GM04503 (cell line): ENCODE measurements at regions not wholly inside any gene's neighbourhood (a gene's known extent, or its start where the extent isn't known, plus 50 kb on each side); places are given as distances from the start of the nearest gene placed in this dataset.

Source experiments
- DNase-seq: peaks from one replicate; pipeline ENCODE4 v3.0.0-alpha.2; 2012; ENCODE audit warnings: low read depth

GRCh38 chr7:22657479-22657878 is 69.5 kb upstream of the IL6 start:
- DNase-seq, result no peak

GRCh38 chr7:22655781-22656180 is 71.2 kb upstream of the IL6 start:
- DNase-seq, result no peak

- no peak for DNase-seq
These were observed 72.2 kb upstream of the IL6 start for GRCh38 chr7:22654831-22655230.

GRCh38 chr7:22653951-22654350 is 73.0 kb upstream of the IL6 start:
- no peak for DNase-seq

DNA sequence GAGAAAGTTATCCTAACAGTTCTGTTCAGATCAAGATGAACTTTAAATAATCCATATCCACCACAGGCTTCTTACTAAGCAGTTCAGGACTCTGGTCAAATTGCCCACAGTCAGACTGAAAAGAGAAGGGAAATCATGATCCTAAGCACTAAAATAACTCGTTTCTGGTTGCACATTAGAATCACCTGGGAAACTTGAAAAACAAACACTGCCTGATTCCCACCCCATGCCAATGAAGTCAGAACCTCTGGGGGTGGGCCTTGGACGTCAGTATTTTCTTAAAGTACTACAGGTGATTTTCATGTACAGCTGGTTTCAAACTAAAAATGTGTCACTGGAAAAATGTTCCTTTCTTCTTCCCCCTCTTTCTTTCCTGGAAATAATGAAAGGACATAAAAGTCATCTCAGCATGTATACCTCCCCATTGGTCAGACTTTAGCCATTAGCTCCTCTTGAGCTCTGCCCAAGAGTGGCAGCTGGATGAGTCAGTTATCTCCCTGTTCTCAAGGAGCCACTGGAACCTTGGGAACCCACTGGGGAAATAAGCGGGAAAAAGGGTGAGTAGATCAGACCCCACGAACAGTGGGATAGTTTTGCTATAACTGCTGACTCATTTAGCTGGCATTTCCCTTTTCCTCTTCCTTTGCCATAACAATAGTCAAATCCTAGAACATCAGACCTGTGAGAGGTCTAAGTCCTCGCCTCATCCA is 75.3 kb upstream of the IL6 start:
- no peak for DNase-seq

GRCh38 chr7:22651036-22651435 is 76.0 kb upstream of the IL6 start:
- no peak for DNase-seq

DNA sequence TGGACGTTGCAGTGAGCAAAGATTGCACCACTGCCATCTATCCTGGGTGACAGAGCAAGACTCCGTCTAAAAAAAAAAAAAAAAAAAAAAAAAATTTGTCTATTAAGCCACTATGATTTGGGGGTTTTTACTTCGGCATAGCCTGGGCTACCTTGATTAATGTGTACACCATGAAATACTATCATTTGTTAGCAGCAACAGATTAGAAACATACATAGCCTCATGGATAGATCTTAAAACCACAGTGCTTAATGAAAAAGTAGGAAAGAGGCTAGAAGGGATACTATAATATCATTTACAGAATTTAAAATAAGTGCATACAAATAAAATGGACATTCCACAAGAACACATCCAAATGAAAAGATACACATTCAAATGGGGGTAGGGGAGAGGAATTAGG is 77.3 kb upstream of the IL6 start:
- DNase-seq, result no peak

GRCh38 chr7:22647451-22648257 is 79.3 kb upstream of the IL6 start:
- peak; percentile 39 for DNase-seq

GRCh38 chr7:22645418-22646181 is 81.4 kb upstream of the IL6 start:
- DNase-seq, result no peak

DNA sequence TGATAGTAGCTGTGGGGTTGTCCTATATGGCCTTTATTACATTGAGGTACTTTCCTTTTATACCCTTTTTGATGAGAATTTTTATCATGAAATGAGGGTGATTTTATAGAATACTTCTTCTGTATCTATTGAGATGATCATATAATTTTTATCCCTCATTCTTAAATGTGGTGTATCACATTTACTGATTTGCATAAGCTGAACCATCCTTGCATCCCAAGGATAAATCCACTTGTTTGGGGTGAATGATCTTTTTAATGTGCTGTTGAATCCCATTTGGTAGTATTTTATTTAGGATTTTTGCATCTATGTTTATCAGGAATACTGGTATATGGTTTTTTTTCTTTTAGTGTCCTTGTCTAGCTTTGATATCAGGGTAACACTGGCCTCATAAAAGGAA is 84.5 kb upstream of the IL6 start:
- no peak for DNase-seq

DNA sequence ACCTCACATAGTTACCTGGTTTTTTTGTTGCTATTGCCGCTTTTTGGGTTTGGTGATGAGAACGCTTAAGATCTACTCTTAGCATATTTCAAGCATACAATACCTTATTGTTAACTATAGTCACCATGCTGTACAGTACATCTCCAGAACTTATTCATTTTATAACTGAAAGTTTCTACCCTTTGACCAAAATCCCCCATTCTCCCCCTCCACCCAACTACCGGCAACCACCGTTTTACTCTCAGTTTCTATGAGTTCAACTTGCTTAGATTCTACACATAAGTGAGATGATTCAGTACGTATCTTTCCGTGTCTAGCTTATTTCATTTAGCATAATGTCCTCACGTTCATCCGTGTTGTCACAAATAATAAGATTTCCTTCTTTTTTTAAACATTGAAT is 86.7 kb upstream of the IL6 start:
- DNase-seq, result no peak

DNA sequence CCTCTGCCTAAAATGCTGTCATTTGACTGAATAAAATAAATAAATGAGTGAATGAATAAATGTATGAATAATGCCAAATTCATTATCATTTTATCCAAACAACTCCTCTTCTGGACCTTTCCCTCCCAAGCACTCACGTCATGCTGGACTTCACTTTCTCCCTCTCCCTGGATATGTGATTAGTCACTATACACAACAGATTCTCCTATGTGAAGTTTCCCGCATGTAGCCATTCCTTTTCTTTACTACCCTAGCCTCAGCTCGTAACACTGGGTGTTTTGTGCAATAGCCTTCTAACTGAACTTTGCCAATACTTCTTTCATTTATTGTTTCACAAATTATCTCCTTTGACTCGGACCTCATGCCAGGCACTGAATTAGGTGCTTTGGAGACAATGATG is 87.6 kb upstream of the IL6 start:
- DNase-seq, result no peak

GRCh38 chr7:22635349-22635748 is 91.7 kb upstream of the IL6 start:
- no peak for DNase-seq

- no peak for DNase-seq
These were observed 93.0 kb upstream of the IL6 start for GRCh38 chr7:22633954-22634474.

DNA sequence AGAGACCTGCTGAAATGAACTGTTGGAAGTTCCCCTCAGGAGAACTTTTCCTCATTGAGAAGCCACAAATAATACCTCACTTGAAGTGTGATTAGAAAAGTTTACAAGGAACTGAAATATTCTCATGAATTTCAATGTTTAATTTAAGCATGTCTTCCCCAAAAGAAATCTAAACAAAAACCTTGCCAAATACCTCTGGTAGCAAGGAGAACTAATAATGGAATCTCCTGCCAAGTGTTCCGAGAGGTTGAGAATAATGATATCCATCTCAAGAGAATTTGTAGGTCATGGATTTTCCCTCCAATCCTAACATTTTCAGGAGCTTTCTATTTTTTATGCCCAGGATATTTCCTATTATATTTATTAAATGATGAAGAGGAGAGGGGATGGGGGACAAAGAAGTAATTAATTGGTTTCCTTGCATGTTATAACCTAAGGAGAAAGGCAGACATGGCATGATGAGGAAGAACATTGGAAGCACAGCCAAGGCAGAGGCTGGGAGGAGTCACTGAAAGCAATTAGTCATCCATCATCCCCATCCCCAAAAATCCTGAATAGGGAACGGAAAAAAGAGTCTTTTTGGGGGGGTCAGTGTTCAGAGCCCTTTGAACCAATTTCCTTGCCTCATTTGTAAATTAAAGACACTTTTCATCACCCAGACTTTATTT is 93.6 kb upstream of the IL6 start:
- no peak for DNase-seq

- no peak for DNase-seq
These were observed 94.3 kb upstream of the IL6 start for GRCh38 chr7:22632674-22633073.

- DNase-seq, result no peak
These were observed 95.3 kb upstream of the IL6 start for GRCh38 chr7:22631730-22632129.

- no peak for DNase-seq
These were observed 96.9 kb upstream of the IL6 start for GRCh38 chr7:22630069-22630468.

DNA sequence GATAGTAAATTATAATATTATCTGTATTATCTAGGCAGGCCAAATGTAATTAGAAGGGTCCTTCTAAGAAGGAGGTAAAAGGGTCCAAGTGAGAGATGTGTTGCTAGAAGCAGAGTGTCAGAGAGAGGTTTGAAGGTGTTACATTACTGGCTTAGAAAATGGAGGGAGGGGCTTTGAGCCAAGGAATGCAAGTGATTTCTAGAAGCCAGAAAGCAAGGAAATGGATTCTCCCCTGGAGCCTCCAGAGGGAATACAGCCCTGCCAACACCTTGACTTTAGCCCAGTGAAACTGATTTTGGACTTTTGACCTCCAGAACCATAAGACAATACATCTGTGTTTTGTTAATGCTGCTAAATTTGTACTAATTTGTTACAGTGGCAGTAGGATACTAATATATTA is 97.9 kb upstream of the IL6 start:
- no peak for DNase-seq

GRCh38 chr7:22628112-22628511 is 98.9 kb upstream of the IL6 start:
- no peak for DNase-seq

- DNase-seq, result peak; percentile 73
These were observed 99.9 kb upstream of the IL6 start for GRCh38 chr7:22627136-22627535.

DNA sequence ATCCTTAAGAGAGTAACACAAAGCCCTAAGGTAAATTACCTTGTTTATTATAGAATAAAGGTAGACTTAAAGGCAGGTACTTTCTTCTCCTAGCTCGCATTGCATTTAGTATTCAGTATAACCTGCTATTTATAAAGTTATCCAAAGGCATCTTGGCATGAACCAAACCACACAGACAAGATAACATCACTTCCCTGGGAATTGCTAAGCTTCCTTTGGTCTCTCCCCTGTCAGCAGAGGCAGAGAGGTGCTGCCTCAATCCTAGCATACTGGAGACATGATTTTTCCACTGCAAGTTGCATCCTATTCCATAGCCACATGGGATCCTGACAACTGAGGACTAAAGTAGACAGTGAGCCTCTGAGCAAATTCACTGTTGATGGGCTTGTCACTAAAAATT is 101.7 kb upstream of the IL6 start:
- DNase-seq, result no peak
